ENCODE measurements at regions not wholly inside any gene's neighbourhood (a gene's known extent, or its start where the extent isn't known, plus 50 kb on each side); places are given as distances from the start of the nearest gene placed in this dataset.

DNA sequence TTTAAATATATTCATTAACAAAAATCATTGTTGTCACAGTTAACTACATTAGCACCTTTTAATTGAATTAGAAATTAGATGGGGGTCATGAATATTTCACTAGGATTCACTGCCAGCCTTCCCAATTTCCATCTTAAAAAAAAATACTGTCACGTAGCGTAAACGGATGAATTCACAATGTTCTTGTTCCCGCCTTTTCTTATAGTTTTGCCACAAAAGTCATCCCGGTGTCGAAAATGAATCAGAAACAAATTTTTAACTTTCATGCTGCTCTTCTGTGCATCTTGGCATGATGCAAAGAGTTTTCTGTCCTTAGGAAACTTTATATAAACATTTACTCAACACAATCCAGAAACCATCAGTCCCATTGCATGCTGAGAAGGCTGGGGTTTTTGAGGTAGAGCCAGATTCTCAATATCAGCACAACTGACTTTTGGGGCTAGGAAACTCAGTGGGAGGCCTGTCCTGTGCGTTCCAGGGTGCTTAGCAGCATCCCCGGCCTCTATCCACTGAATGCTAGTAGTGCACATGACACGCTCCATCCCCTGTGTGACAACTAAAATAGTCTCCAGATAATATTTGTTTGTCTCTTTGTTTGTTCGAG, 252.9 kb upstream of the XYLT1 start:
- no peak for DNase-seq

DNA sequence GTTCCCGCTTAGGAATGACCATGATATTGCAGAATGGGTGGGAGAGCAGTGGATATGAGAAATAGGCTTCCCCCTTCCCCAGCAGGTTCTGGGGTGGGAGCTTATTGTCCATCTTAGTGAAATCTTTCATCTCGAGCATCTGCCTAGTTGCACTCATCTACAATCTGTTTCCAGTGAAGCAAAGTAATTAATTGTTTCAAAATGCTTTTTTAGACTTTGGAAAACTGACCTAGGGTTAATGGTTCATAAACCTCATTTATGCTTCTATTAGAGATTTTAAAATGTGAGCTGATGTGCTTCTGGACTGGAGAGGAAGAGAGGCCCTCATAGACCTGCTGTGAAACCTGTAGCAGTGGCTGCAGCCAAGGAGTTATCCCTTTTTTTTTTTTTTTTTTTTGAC, 247.7 kb upstream of the XYLT1 start:
- DNase-seq = no peak

DNA sequence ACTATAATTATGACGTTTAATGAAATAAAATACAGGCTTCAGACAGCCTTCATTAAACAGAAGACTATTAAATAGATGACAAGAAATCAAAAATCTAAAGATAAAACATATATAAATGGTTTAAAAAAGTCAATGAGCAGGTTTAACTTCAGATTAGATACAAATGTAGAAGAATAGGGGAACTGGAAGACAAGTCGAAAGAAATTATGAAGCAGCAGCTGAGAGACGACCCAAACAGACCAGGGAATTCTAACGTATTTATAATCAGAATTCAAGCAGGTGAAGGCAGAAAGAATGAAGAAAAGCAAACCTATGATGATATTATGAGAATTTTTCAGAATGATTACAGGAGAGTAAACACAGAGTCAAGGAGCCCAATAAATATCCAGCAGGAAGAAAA, 235.1 kb upstream of the XYLT1 start:
- DNase-seq = no peak

DNA sequence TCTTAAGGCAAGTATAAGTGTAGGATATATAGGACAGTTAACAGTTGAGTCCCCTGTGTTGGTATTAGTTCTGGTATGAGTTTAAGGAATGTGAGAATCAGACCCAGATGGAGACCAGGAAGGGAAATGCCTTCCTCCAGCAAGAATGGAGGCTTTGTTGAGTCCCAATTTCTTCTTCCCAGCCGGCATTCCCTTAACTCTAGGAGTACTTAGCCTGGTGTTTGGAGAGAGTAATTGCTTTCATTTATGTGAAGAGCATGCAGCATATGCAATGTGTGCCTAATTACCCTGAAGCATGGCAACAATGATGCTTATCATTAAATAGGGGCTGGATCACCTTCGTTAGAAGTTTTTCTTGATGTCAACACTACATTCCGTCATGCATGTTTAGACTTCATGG, 225.9 kb upstream of the XYLT1 start:
- no peak for DNase-seq

GRCh38 chr16:17692484-17692883, 221.7 kb upstream of the XYLT1 start:
- no peak for DNase-seq

- DNase-seq = no peak
These were observed 221.1 kb upstream of the XYLT1 start for GRCh38 chr16:17691899-17692176.

- no peak for DNase-seq
These were observed 220.5 kb upstream of the XYLT1 start for GRCh38 chr16:17691106-17691898.

GRCh38 chr16:17685447-17685846, 214.7 kb upstream of the XYLT1 start:
- no peak for DNase-seq

- no peak for DNase-seq
These were observed 212.5 kb upstream of the XYLT1 start for GRCh38 chr16:17683281-17683680.

DNA sequence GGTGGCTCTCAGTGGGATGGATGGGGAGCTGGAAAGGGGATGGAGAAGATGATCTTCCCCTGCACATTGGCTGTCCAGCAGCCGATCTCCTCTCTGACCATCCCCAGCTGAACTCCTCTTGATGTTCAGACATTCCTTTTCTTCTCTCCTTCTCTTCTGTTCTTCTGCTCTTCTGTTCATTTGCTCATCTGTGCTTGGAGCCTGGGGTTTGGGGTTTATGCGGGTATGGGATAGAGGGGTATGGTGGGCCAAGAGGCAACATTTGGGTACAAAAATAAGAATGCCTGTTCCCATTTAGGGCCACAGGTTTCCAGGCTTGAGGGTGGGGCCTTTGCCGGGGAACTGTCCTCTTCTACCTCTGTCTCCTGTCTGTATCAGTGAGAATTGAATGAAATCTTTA, 205.4 kb upstream of the XYLT1 start:
- no peak for DNase-seq

DNA sequence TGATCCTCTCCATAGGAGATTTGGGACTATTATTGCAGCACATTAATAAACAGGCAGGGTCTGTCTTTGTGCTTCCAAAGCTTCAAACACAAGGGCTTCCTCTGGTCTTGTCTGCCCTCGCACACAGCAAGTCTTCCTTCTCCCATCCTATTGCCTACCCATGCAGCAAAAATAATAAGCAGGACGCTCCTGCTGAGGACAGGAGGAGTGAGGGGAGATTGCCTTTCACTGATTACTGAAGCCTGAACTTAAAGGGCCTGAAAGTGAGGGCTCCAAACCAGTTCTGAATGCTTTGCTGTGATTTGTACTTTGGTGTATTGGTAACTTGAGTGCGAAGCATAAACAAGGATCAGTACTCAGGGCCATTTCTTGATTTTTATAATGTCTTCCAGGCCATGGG, 197.6 kb upstream of the XYLT1 start:
- no peak for DNase-seq

DNA sequence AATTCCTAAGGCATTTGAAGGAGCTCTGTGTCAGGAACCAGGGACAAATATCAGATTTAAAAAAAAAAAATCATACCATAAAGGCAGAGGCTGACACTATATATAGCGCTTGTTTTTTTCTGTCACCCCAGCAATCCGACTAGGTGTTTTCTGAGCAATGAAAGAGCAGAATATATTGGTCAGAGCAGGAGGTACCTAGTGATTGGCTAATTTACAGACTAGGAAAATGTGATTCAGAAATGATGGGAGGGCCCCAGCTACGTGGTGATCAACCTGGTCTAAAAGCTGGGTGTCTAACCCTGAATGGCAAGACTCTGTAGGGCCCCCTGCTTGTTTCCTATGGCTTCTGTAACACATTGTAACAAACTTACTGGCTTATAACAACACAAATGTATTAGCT, 195.5 kb upstream of the XYLT1 start:
- no peak for DNase-seq

- no peak for DNase-seq
These were observed 188.1 kb upstream of the XYLT1 start for GRCh38 chr16:17658881-17659280.

DNA sequence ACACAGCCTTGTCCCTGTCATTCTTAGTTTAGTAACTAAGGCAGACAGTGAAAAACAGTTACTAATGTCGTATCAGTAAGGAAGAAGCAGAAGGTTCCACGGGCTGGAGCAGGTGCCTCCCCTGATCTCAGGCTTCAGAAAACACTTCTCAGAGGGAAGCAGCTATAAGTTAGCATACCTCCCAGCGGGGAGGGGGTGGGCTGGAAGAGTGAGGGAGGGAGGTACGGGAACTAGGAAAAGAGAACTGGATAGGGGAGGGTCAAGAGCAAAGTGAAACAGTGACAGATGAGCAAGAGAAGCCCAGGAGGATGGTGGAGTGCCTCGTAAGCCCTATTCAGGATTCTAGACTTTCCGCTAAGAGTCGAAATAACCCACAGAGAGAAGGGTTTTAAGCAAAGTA, 186.3 kb upstream of the XYLT1 start:
- no peak for DNase-seq

DNA sequence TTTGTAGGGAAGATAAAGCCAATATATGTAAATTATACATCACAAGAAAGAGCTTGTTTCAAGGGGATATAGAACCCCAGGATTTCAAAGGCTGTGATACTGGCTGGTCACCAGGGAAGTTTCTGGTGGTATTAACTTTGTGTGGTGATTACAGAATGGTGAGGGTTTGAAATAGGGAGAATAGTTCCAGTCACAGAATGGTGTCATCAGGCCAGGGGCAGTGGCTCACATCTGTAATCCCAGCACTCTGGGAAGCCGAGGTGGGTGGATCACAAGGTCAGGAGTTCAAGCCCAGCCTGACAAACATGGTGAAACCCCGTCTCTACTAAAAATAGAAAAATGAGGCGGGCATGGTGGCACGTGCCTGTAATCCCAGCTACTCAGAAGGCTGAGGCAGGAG, 183.8 kb upstream of the XYLT1 start:
- no peak for DNase-seq

DNA sequence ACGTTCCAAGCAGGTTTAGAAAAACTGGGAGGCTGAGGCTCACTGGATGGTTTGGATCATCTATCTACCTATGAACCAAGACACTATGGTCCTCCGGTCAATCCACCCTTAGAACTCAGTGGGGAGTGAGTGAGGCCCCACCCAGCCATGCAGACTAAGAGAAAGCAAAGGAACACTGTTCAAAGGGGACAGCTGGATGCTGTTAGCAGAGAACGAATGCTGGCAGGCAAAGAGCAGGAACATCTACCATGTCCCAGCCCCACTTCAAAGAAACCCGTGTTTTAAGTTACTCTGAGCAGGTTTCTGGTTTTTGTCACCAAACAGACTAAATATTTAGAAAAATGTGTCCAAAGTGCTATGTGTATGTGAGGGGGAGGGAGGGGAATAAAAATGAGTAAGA, 183.4 kb upstream of the XYLT1 start:
- no peak for DNase-seq

DNA sequence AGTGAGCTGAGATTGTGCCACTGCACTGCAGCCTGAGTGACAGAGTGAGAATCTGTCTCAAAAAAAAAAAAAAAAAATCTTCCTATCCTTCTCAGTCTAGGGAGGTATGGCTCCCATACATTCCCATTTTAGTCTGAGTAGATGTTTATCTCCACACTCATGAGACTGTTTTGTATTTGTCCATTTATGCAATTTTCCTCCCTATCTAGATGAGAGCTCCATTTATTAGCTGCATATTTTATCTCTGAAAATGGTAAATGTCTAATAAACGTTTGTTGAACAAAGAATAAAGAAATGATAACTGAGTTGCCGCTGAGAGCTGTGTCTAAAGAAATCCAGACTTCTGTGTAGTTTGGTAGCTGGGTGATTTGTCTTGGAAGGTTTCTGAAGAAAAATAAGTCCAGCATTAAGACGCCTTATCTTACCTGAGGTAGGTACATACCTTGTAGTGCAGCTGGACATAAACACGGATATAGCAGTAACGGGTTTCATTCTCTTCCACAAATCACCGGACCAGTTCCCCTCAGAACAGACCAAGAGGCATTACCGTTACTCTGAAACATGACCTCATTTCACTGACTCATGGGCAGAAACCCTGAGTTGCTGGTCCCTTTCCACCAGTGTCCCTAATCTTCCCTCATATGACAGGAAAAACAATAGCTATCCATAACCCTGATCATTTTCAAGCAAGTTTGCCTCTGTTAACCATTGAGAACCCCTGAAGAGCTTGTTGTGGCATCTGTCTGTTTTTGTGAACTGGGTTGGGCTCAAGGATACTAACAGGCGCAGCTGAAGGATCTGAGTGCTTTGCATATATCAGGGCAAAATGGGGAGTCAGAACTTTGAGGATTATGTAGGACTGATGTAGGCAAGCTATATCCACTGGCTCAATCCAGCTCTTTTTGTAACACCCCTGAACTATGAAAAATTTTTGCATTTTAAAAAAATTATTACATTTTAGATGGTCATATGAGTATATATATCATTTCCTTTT, 177.4 kb upstream of the XYLT1 start:
- DNase-seq = no peak

- DNase-seq = no peak
These were observed 173.2 kb upstream of the XYLT1 start for GRCh38 chr16:17643935-17644334.

DNA sequence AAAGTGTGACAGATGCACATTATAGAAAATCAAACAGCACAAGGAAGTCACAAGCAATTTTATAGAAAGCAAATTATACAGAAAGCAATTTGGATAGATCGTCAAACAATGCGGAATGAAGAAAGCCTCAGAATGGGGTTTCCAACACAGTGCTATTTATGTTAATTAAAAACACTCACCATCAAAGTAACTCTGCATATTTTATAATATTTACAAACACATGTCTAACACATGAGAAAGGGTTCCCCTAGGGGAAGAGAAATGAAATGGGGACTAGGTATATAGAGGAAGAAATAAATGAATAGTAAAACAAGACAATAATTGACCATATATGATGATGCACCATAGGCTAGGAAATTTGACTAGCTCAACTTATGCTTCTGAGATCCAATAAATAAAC, 171.2 kb upstream of the XYLT1 start:
- no peak for DNase-seq

DNA sequence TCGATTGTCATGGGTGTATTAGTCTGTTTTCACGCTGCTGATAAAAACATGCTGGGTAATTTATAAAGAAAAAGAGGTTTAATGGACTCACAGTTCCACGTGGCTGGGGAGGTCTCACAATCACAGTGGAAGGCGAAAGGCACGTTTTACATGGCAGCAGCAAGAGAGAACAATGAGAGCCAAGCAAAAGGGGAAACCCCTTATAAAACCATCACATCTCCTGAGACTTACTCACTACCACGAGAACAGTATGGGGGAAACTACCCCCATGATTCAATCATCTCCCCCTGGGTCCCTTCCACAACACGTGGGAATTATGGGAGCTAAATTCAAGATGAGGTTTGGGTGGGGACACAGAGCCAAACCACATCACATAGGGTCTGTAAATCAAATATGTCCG, 167.4 kb upstream of the XYLT1 start:
- DNase-seq = peak in 2 of 3 donors; percentile 4 to 11

GRCh38 chr16:17635183-17635582, 164.4 kb upstream of the XYLT1 start:
- no peak for DNase-seq

- DNase-seq = no peak
These were observed 162.6 kb upstream of the XYLT1 start for GRCh38 chr16:17633181-17633951.

GRCh38 chr16:17632667-17633066, 161.9 kb upstream of the XYLT1 start:
- no peak for DNase-seq

Data from suppressor macrophage treated with lipopolysaccharide for 1 hour (primary cell).